ENCODE measurements at regions not wholly inside any gene's neighbourhood (a gene's known extent, or its start where the extent isn't known, plus 50 kb on each side); places are given as distances from the start of the nearest gene placed in this dataset.
"Not testable (repeated sequence)": the region's sequence is repeated elsewhere in the genome, so short reads cannot be mapped to it uniquely, and the experiment has no call there.

DNA sequence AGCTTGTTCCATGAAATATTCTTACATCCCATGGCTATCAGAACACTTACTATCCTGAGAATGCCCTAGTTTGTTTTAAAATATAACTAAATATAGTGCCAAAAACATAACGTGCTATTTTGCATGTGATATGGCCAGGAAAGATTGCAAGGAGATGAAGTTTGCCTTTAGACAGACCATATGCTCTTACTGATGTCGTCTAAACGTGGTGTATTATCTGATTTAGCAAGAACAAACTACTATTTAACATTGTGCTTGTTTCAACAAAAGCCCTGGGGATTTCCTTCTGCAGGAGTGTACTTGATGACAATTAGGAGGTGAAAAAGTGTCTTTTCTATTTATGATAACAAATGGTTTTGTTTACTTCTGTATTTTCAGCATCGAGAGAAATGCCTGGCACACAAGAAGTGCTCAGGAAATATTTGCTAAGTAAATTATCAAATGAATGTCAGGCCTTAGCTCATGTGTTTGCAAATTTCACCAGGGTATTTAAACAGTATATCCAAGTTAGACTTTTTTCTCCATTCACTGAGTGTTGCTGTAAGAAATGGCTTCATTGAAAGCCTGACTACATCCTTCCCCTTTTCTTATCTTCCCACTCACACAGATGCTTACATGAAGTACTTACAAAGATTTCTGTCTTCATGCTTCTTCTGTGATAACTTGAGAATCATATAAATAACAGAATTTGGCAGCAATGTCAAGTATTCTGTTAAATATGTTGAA is 1033.6 kb downstream of the CDH8 start:
- DNase-seq (ENCODE audit: low read depth), result no peak

DNA sequence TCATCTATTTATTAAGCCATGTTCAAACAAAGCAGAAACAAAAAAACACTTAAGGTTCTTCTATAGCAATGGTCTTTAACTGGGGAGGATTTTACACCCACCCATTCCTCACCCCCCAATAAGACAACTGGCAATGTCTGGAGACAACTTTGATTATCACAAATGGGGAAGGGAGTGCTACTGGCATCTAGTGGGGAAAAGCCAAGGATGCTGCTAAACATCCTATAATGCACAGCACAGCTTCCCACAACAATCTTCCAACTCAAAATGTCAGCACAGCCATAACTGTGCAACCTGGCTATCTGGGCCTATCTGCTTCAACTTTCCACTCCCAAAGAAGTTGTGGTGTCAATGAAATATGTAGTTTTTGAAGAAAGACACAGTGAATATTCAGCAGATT is 1044.4 kb downstream of the CDH8 start:
- no peak for DNase-seq (ENCODE audit: low read depth)

DNA sequence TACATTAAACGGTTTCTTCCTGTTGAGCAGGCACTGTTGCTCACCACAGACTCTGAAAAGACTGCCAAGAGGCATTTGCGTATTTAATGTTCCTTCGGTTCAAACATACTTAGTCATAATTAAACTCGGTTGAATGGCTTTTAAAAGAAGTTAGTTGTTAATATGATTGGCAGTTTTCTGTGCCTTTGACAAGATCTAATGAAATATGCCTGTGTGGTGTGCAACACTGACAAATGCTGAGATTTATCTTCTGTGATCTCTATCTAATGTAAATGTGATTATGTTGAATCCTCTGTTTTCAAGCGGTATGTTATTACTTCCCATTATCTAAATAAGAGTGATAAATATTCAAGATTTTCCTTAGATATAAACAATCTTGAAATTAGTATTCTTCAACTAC is 1046.6 kb downstream of the CDH8 start:
- no peak for DNase-seq (ENCODE audit: low read depth)

- no peak for DNase-seq (ENCODE audit: low read depth)
Measured at GRCh38 chr16:60979119-60979518, 1057.1 kb downstream of the CDH8 start.

GRCh38 chr16:60949800-60950199 is 1086.4 kb downstream of the CDH8 start:
- DNase-seq (ENCODE audit: low read depth), result no peak

- no peak for DNase-seq (ENCODE audit: low read depth)
Measured at GRCh38 chr16:60945225-60945624, 1091.0 kb downstream of the CDH8 start.

GRCh38 chr16:60936189-60936588 is 1100.0 kb downstream of the CDH8 start:
- DNase-seq (ENCODE audit: low read depth), result not testable (repeated sequence)

GRCh38 chr16:60932600-60932999 is 1103.6 kb downstream of the CDH8 start:
- DNase-seq (ENCODE audit: low read depth), result no peak

DNA sequence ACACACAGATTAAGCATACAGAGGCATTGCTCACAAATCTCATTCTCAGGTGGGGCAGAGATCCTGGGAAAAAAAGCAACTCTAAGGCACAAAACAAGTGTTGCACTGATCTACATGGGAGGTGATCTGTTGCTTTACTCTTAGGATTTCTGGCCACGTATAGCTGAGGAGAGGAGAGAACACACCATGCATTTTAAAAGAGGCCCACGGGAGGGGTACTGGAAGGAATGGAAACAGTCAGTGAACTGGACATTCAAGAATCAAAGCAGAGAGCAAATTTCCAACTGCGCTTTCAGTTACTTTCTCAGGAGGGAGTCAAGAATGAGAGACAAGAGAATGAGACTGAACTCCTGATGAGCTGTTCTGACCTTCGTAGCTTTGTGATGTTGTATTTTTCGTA is 1105.9 kb downstream of the CDH8 start:
- DNase-seq (ENCODE audit: low read depth), result no peak

DNA sequence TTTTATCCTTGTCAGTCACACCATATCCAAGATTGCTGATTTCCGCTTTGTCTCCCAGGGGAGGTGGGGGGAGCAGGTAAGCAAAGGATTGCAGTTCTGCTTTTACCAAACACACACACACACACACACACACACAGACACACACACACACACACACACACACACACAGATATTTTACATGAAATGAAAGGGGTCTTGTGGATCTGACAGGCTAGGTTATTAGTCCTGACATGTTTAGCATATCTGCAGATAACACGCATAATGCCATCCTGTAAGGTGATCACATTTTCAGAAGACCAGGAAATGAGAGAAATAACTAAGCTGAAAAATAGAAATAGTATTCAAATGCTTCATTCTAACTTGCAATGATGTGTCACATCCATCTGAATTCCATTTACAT is 1113.3 kb downstream of the CDH8 start:
- DNase-seq (ENCODE audit: low read depth), result no peak

GRCh38 chr16:60914334-60914733 is 1121.9 kb downstream of the CDH8 start:
- DNase-seq (ENCODE audit: low read depth), result no peak

DNA sequence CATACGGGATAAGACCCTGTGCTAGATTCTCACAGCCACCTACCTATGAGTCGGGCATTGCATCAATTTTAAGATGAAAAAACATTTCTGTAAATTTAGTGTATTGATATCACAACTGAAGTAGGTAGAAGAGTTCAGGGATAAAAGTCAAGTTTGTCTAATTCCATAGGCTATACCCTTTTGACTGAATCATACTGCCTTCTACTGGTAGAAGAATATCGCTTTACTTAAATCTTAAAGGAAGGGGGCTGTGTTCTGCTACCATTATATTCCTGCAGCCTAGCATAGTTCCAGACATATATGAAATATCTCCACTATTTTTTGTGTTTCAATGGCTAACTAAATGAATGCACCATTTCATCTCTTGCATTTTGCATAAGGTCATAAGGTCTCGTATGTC is 1128.6 kb downstream of the CDH8 start:
- no peak for DNase-seq (ENCODE audit: low read depth)

DNA sequence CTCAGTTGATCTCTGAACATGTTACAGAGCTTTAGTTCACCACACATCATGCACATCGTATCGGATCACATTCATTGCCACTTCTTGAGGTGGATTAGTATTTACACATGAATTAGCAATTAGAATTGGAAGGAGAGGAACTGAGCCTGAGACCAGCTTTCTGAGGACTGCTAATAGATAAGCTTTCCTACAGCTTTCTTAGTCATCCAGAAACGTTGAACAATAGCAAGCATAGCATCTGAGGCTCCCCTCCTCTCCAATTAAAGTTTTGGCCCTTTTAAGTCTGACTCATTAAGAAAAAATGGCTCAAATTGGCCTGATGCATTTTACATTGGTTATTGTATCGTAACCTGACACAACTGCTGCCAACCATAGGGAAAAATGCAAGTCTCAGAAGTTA is 1130.4 kb downstream of the CDH8 start:
- peak; percentile 5 for DNase-seq (ENCODE audit: low read depth)

DNA sequence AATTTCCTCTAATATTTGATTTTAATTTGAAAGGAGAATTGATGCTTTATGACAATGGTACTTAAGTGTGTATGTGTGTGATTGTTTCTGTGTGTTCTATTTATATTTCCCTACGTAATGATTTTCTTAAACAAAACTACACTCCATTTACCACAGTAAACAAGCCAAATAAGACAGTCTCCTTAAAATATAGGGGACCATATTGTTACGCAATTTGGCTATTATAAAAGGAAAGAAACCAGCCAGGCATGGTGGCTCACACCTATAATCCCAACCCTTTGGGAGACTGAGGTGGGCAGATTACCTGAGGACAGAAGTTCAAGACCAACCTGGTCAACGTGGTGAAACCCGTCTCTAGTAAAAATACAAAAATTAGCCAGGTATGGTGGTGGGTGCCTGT is 1134.1 kb downstream of the CDH8 start:
- DNase-seq (ENCODE audit: low read depth), result no peak

DNA sequence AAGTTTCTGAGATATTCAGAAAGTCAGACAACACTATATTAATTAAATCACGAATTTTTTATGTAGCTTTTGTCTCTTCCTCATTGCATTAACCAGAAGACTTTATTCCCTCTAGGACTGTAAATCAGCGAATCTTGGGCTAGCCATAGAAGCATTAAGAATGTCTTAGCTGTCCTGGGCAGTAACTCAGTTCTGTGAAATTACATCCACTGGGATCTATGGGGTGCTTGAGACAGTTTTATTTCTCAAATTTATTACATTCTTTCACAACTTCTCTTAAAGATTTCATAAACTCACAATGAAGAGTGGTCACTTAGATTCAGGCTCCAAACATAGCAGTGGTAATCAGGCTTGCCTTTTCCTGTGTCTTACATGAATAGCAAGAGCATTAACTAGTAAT is 1153.4 kb downstream of the CDH8 start:
- no peak for DNase-seq (ENCODE audit: low read depth)

- DNase-seq (ENCODE audit: low read depth), result no peak
Measured at GRCh38 chr16:60852635-60853034, 1183.6 kb downstream of the CDH8 start.

- no peak for DNase-seq (ENCODE audit: low read depth)
Measured at GRCh38 chr16:60821661-60822060, 1214.6 kb downstream of the CDH8 start.

- no peak for DNase-seq (ENCODE audit: low read depth)
Measured at GRCh38 chr16:60820361-60820760, 1215.9 kb downstream of the CDH8 start.

- no peak for DNase-seq (ENCODE audit: low read depth)
Measured at GRCh38 chr16:60818465-60818864, 1217.8 kb downstream of the CDH8 start.

GRCh38 chr16:60816461-60816860 is 1219.8 kb downstream of the CDH8 start:
- DNase-seq (ENCODE audit: low read depth), result no peak

DNA sequence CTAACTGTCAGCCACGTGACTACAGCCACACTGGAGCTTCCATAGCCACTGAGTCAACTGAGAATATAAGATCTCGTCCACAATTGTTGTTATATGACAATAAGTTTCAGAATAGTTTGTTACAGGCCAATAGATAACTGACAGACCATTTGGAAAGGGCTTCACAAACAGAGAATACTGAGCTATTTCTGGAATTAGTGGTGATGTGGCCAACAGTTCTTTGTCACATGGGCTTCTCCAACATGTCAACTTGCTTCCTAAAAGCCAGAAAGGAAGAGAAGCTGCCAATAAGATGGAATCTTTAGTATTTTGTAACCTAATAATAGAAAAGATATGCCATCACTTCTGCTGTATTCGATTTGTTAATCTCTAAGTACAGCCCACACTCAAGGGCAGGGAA is 1220.4 kb downstream of the CDH8 start:
- no peak for DNase-seq (ENCODE audit: low read depth)

DNA sequence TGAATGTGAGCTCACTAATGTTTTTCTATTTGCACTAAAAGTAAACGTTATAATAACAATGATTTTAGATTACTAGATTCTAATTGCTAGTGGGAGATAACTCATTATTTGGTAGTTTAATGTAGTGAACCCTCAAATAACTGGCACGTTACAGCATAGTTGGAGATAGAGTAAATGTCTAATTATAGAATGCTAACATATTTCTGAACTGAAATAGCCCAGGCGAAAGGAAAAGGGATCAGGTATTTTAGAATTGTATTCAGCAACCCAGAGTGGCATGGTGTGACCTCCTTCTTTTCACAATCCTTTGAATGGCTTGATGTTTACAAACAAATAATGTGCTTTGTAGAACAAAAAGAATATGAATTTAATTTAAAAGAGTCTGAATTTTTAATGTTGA is 1221.2 kb downstream of the CDH8 start:
- DNase-seq (ENCODE audit: low read depth), result no peak

GRCh38 chr16:60811657-60812056 is 1224.6 kb downstream of the CDH8 start:
- DNase-seq (ENCODE audit: low read depth), result no peak

- DNase-seq (ENCODE audit: low read depth), result no peak
Measured at GRCh38 chr16:60811051-60811608, 1225.1 kb downstream of the CDH8 start.
